ENCODE measurements at regions not wholly inside any gene's neighbourhood (a gene's known extent, or its start where the extent isn't known, plus 50 kb on each side); places are given as distances from the start of the nearest gene placed in this dataset.

- no peaks in the 10 kb centered on the region for H3K9me3 Mint-ChIP-seq (ENCODE audit: unreplicated experiment)
- TF ChIP-seq CTCF (IDR thresholded peaks at IDR 0.05; ENCODE audit: insufficient read depth, low read depth, low read length) (no peak), EZH2 (IDR thresholded peaks at IDR 0.05; ENCODE audit: insufficient read depth, low read length) (no peak)
Observed at GRCh38 chr14:97477353-97477752, 680.2 kb downstream of the VRK1 start.

DNA sequence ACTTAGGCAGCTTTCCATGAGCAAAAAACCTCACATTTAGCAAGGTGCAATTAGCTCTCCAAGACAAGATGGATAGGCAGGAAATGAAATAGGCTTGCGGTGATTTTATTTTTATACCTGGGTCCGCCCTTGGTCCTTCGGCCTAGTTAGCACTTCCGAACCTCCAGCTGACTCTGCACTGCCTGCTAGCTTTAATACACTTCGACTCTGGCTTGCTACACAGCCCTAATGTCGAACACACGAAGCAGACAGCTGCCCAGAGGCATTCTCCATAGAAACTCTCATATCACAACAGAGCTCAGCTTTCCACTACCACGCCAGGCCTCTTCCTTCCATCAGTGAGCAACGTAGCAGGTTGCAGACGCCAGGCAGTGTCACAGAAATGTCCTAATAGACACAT lies 688.0 kb downstream of the VRK1 start:
- no peak overlapping the region for H3K27ac Mint-ChIP-seq (ENCODE audit: unreplicated experiment)
- Histone ChIP-seq H2AFZ (ENCODE audit: low read depth, low read length) (no peak overlapping the region), H3K27me3 (ENCODE audit: insufficient read depth, low read length) (no peaks in the 10 kb centered on the region), H3K9me3 (ENCODE audit: insufficient read depth, low read depth, low read length) (no peaks in the 10 kb centered on the region), H3K27ac (ENCODE audit: low read depth, low read length) (no peak overlapping the region), H3K4me2 (ENCODE audit: low read length) (no peak overlapping the region), H4K20me1 (ENCODE audit: insufficient read depth, low read length) (no peaks in the 10 kb centered on the region), H3K36me3 (ENCODE audit: insufficient read depth, low read length) (no peaks in the 10 kb centered on the region), H3K79me2 (ENCODE audit: insufficient read depth, low read length) (no peaks in the 10 kb centered on the region), H3K9ac (ENCODE audit: low read length) (no peak overlapping the region), H3K4me3 (ENCODE audit: insufficient read depth, low read depth, low read length) (no peak overlapping the region), H3K4me1 (ENCODE audit: insufficient read depth, low read length) (no peaks in the 10 kb centered on the region)
- H3K4me1 Mint-ChIP-seq (ENCODE audit: low read depth, unreplicated experiment), result no peaks in the 10 kb centered on the region
- TF ChIP-seq EZH2 (IDR thresholded peaks at IDR 0.05; ENCODE audit: insufficient read depth, low read length) (no peak), CTCF (IDR thresholded peaks at IDR 0.05; ENCODE audit: insufficient read depth, low read depth, low read length) (no peak)
- no peaks in the 10 kb centered on the region for H3K9me3 Mint-ChIP-seq (ENCODE audit: unreplicated experiment)
- peaks cover 7% of the 10 kb centered on the region for H3K27me3 Mint-ChIP-seq (ENCODE audit: low read depth, unreplicated experiment)
- DNase-seq (ENCODE audit: low read depth), result no peak
- no peak for FAIRE-seq
- H3K36me3 Mint-ChIP-seq (ENCODE audit: low read depth, unreplicated experiment), result no peaks in the 10 kb centered on the region
- H3K4me3 Mint-ChIP-seq (ENCODE audit: unreplicated experiment), result no peak overlapping the region

More at GRCh38 chr14:97477353-97477752, 680.2 kb downstream of the VRK1 start:
- H3K4me3 ChIP-seq (ENCODE audit: insufficient read depth, low read depth, low read length), result no peak overlapping the region
- H3K36me3 Mint-ChIP-seq (ENCODE audit: low read depth, unreplicated experiment), result no peaks in the 10 kb centered on the region
- H3K9ac ChIP-seq (ENCODE audit: low read length), result no peak overlapping the region
- H3K4me1 ChIP-seq (ENCODE audit: insufficient read depth, low read length), result no peaks in the 10 kb centered on the region
- DNase-seq (ENCODE audit: low read depth) (no peak), FAIRE-seq (no peak)
- no peaks in the 10 kb centered on the region for H3K36me3 ChIP-seq (ENCODE audit: insufficient read depth, low read length)
- H3K4me3 Mint-ChIP-seq (ENCODE audit: unreplicated experiment), result no peak overlapping the region
- no peaks in the 10 kb centered on the region for H3K4me1 Mint-ChIP-seq (ENCODE audit: low read depth, unreplicated experiment)
- H4K20me1 ChIP-seq (ENCODE audit: insufficient read depth, low read length), result no peaks in the 10 kb centered on the region
- H3K79me2 ChIP-seq (ENCODE audit: insufficient read depth, low read length), result no peaks in the 10 kb centered on the region
- H3K27ac ChIP-seq (ENCODE audit: low read depth, low read length), result no peak overlapping the region
- H3K27ac Mint-ChIP-seq (ENCODE audit: unreplicated experiment), result no peak overlapping the region
- peaks cover 12% of the 10 kb centered on the region for H3K27me3 Mint-ChIP-seq (ENCODE audit: low read depth, unreplicated experiment)
- no peak overlapping the region for H2AFZ ChIP-seq (ENCODE audit: low read depth, low read length)
- no peak overlapping the region for H3K4me2 ChIP-seq (ENCODE audit: low read length)
- H3K9me3 ChIP-seq (ENCODE audit: insufficient read depth, low read depth, low read length), result no peaks in the 10 kb centered on the region
- H3K27me3 ChIP-seq (ENCODE audit: insufficient read depth, low read length), result no peaks in the 10 kb centered on the region

- Mint-ChIP-seq H3K4me3 (ENCODE audit: unreplicated experiment) (no peak overlapping the region), H3K36me3 (ENCODE audit: low read depth, unreplicated experiment) (no peaks in the 10 kb centered on the region), H3K4me1 (ENCODE audit: low read depth, unreplicated experiment) (no peaks in the 10 kb centered on the region), H3K27ac (ENCODE audit: unreplicated experiment) (no peak overlapping the region), H3K9me3 (ENCODE audit: unreplicated experiment) (no peaks in the 10 kb centered on the region), H3K27me3 (ENCODE audit: low read depth, unreplicated experiment) (peaks cover 7% of the 10 kb centered on the region)
- Histone ChIP-seq H3K9me3 (ENCODE audit: insufficient read depth, low read depth, low read length) (no peaks in the 10 kb centered on the region), H3K36me3 (ENCODE audit: insufficient read depth, low read length) (no peaks in the 10 kb centered on the region), H3K4me1 (ENCODE audit: insufficient read depth, low read length) (no peaks in the 10 kb centered on the region), H3K27me3 (ENCODE audit: insufficient read depth, low read length) (no peaks in the 10 kb centered on the region), H3K79me2 (ENCODE audit: insufficient read depth, low read length) (no peaks in the 10 kb centered on the region), H3K4me3 (ENCODE audit: insufficient read depth, low read depth, low read length) (no peak overlapping the region), H4K20me1 (ENCODE audit: insufficient read depth, low read length) (no peaks in the 10 kb centered on the region), H2AFZ (ENCODE audit: low read depth, low read length) (no peak overlapping the region), H3K27ac (ENCODE audit: low read depth, low read length) (no peak overlapping the region), H3K4me2 (ENCODE audit: low read length) (no peak overlapping the region), H3K9ac (ENCODE audit: low read length) (no peak overlapping the region)
- FAIRE-seq (no peak), DNase-seq (ENCODE audit: low read depth) (no peak)
- TF ChIP-seq EZH2 (IDR thresholded peaks at IDR 0.05; ENCODE audit: insufficient read depth, low read length), result no peak
- TF ChIP-seq CTCF (IDR thresholded peaks at IDR 0.05; ENCODE audit: insufficient read depth, low read depth, low read length), result no peak
Observed at GRCh38 chr14:97486601-97487120, 689.5 kb downstream of the VRK1 start.

All from astrocyte (in vitro differentiated cells and primary cell).